Thyroid gland (tissue), 4 donors: ENCODE measurements at regions not wholly inside any gene's neighbourhood (a gene's known extent, or its start where the extent isn't known, plus 50 kb on each side); places are given as distances from the start of the nearest gene placed in this dataset. TPM values are rescaled to one million over a fixed set of nuclear protein-coding genes. Genes with fewer than 3 reads are reported as not detected.
"Not testable (repeated sequence)": the region's sequence is repeated elsewhere in the genome, so short reads cannot be mapped to it uniquely, and the experiment has no call there.

Experiments
- DNase-seq, 2 donors: peaks; one replicate each; pipeline ENCODE4 v3.0.0-alpha.2; 2019
- H3K27ac ChIP-seq, 3 donors: fragments of 200-600 bp; sonication (generic); 1 replicate in 2 of 3; 2 replicates in 1 of 3; pipeline ENCODE4 v1.5.1; 2016 to 2019; ENCODE audit warnings: mild to moderate bottlenecking in 1 of 3, moderate library complexity in 1 of 3
- H3K27me3 ChIP-seq: fragments of 200-600 bp; sonication (generic); one replicate; pipeline ENCODE4 v1.5.1; 2019
- H3K36me3 ChIP-seq, 2 donors: fragments of 200-600 bp; sonication (generic); one replicate each; pipeline ENCODE4 v1.5.1; 2016 to 2019
- H3K4me1 ChIP-seq, 2 donors: fragments of 200-600 bp; sonication (generic); one replicate each; pipeline ENCODE4 v1.5.1; 2017 to 2019
- H3K4me3 ChIP-seq, 3 donors: fragments of 200-600 bp; sonication (generic); replicated peaks in 1 of 3; 1 replicate in 2 of 3; 2 replicates in 1 of 3; pipeline ENCODE4 v1.5.1; 2016; ENCODE audit warnings: mild to moderate bottlenecking in 1 of 3
- H3K9me3 ChIP-seq: fragments of 200-600 bp; sonication (generic); one replicate; pipeline ENCODE4 v1.5.1; 2017
- CTCF ChIP-seq, 6 experiments: fragments of 200-600 bp in 3 of 6; fragments of 450-650 bp in 3 of 6; sonication (generic) in 3 of 6; IDR thresholded peaks; one replicate each; pipeline ENCODE4 v1.5.1; 2016 to 2019; ENCODE audit warnings: antibody characterized with exemption in 6 of 6, mild to moderate bottlenecking in 2 of 6, inconsistent platforms in 1 of 6, moderate library complexity in 1 of 6
- POLR2A ChIP-seq, 2 donors: fragments of 450-650 bp; IDR thresholded peaks; one replicate each; pipeline ENCODE4 v1.6.1; 2017; ENCODE audit warnings: antibody characterized with exemption in 2 of 2, mild to moderate bottlenecking in 2 of 2, moderate library complexity in 1 of 2
- WGBS, 2 donors: methylation state at CpG; one replicate each; pipeline ENCODE4 v1.1.5; 2017; 5-methylcytosine and 5-hydroxymethylcytosine counted together
- intact Hi-C: fragments of 100-400 bp; cut with DNase I; formaldehyde crosslinking; loops from one replicate; pipeline ENCODE4 v1.15.1; 2023
- small RNA-seq: library from RNA; depleted of rRNA; stranded (forward); fragments of <200 nt; gene quantifications from one replicate; pipeline ENCODE3, GENCODE V24; 2016

- H3K4me1 ChIP-seq, DNase-seq, H3K9me3 ChIP-seq, H3K27me3 ChIP-seq, H3K27ac ChIP-seq, H3K36me3 ChIP-seq, intact Hi-C loops, H3K4me3 ChIP-seq: not testable (repeated sequence)
- 75 to 100% methylated on average over 1 of the region's 1 CpG for WGBS, 2 donors
These were observed 50.7 kb downstream of the PPIAL4D start for GRCh38 chr1:145191272-145191675.

- peak; percentile 11 to 12 for DNase-seq
- H3K27me3 ChIP-seq, intact Hi-C loops, H3K36me3 ChIP-seq, H3K4me1 ChIP-seq, H3K4me3 ChIP-seq, H3K9me3 ChIP-seq: not testable (repeated sequence)
- peak overlapping the region; percentile 86 to 91 (median 88) for H3K27ac ChIP-seq
- 72 to 74% methylated on average over 3 of the region's 4 CpGs for WGBS, 2 donors
These were observed 52.4 kb downstream of the PPIAL4D start for GRCh38 chr1:145189543-145190030.

GRCh38 chr1:145188869-145189542 lies 53.0 kb downstream of the PPIAL4D start:
- H3K4me3 ChIP-seq, H3K27me3 ChIP-seq, H3K9me3 ChIP-seq, H3K36me3 ChIP-seq, H3K4me1 ChIP-seq, intact Hi-C loops: not testable (repeated sequence)
- peak in 1 of 2 donors; percentile 63 for TF ChIP-seq POLR2A (IDR thresholded peaks at IDR 0.05)
- H3K27ac ChIP-seq = peak overlapping the region; percentile 86 to 91 (median 88)
- DNase-seq = peak; percentile 81 to 85
- WGBS, 2 donors = 43 to 55% methylated on average over 5 to 8 of the region's 8 CpGs

GRCh38 chr1:145182606-145183413 lies 59.2 kb downstream of the PPIAL4D start:
- H3K9me3 ChIP-seq, H3K4me3 ChIP-seq, H3K27me3 ChIP-seq, H3K36me3 ChIP-seq, H3K4me1 ChIP-seq, intact Hi-C loops: not testable (repeated sequence)
- peak overlapping the region in 2 of 3 donors; percentile 2 to 17 for H3K27ac ChIP-seq
- 86 to 92% methylated on average over 2 to 3 of the region's 5 CpGs for WGBS, 2 donors
- peak in 1 of 2 donors; percentile 2 for DNase-seq
- TF ChIP-seq CTCF (IDR thresholded peaks at IDR 0.05) = peak in 3 of 6 experiments; percentile 35 to 58 (median 44)

- DNase-seq, H3K27me3 ChIP-seq, H3K9me3 ChIP-seq, H3K4me1 ChIP-seq, H3K4me3 ChIP-seq, intact Hi-C loops, H3K27ac ChIP-seq, H3K36me3 ChIP-seq: not testable (repeated sequence)
- 93 to 97% methylated on average over 6 to 8 of the region's 11 CpGs for WGBS, 2 donors
These were observed 65.6 kb downstream of the PPIAL4D start for GRCh38 chr1:145176285-145176925.

GRCh38 chr1:145174377-145174776 lies 67.6 kb downstream of the PPIAL4D start:
- WGBS, 2 donors = no CpG with 5 or more reads among the region's 3 CpGs
- H3K27me3 ChIP-seq, H3K9me3 ChIP-seq, H3K4me3 ChIP-seq, intact Hi-C loops, H3K36me3 ChIP-seq, DNase-seq, H3K27ac ChIP-seq, H3K4me1 ChIP-seq: not testable (repeated sequence)

GRCh38 chr1:145168220-145168848 lies 72.6 kb downstream of the FAM72D start:
- H3K9me3 ChIP-seq, H3K27ac ChIP-seq, H3K27me3 ChIP-seq, H3K4me3 ChIP-seq, H3K36me3 ChIP-seq, intact Hi-C loops, H3K4me1 ChIP-seq: not testable (repeated sequence)
- 76 to 94% methylated on average over 3 to 10 of the region's 37 CpGs for WGBS, 2 donors
- peak in 1 of 2 donors; percentile 1 for DNase-seq

GRCh38 chr1:145164360-145164759 lies 68.6 kb downstream of the FAM72D start:
- H3K27me3 ChIP-seq, H3K27ac ChIP-seq, H3K9me3 ChIP-seq, H3K4me3 ChIP-seq, H3K36me3 ChIP-seq, DNase-seq, H3K4me1 ChIP-seq, intact Hi-C loops: not testable (repeated sequence)
- WGBS, 2 donors = no CpG with 5 or more reads among the region's 3 CpGs

Small RNA genes in the stretch of these regions (small RNA-seq; reads per million reads assigned to genes)
- gene RF00003 = not detected
